Activated CD4-positive, alpha-beta T cell treated with anti-CD3 and anti-CD28 coated beads for 36 hours (primary cell): ENCODE measurements at regions not wholly inside any gene's neighbourhood (a gene's known extent, or its start where the extent isn't known, plus 50 kb on each side); places are given as distances from the start of the nearest gene placed in this dataset.
"Not testable (repeated sequence)": the region's sequence is repeated elsewhere in the genome, so short reads cannot be mapped to it uniquely, and the experiment has no call there.

Source experiments
- ATAC-seq: fragments of 200-7000 bp; cut with Tn5 transposase; one replicate; pipeline ENCODE4 v1.10.0; 2021; ENCODE audit warnings: mild to moderate bottlenecking, moderate library complexity
- CTCF ChIA-PET: fragments of 350-600 bp; sonication (Branson Sonifier 250); formaldehyde crosslinking; loops from one replicate; lab custom pipeline; 2021; ENCODE audit warnings: antibody characterized with exemption; lab: Charles Lee
- POLR2A ChIA-PET: fragments of 350-600 bp; sonication (Branson Sonifier 250); formaldehyde crosslinking; loops from one replicate; lab custom pipeline; 2021; ENCODE audit warnings: antibody characterized with exemption, inconsistent platforms; lab: Charles Lee
- DNase-seq: peaks from one replicate; pipeline ENCODE4 v3.0.0-alpha.2; 2020
- H3K27ac Mint-ChIP-seq: one replicate; pipeline ENCODE4 v1.8.0; 2021; ENCODE audit warnings: mixed read lengths
- H3K27me3 Mint-ChIP-seq: one replicate; pipeline ENCODE4 v1.8.0; 2021; ENCODE audit warnings: mixed read lengths
- H3K36me3 Mint-ChIP-seq: one replicate; pipeline ENCODE4 v1.8.0; 2021; ENCODE audit warnings: low read depth, mixed read lengths
- H3K4me1 Mint-ChIP-seq: one replicate; pipeline ENCODE4 v1.8.0; 2021; ENCODE audit warnings: mixed read lengths
- H3K4me3 Mint-ChIP-seq: one replicate; pipeline ENCODE4 v1.8.0; 2021; ENCODE audit warnings: mild to moderate bottlenecking, moderate library complexity, mixed read lengths
- H3K9me3 Mint-ChIP-seq: one replicate; pipeline ENCODE4 v1.8.0; 2021; ENCODE audit warnings: low read depth, mixed read lengths
- intact Hi-C, 2 experiments: fragments of 100-400 bp; cut with DNase I in 1 of 2; cut with micrococcal nuclease in 1 of 2; formaldehyde crosslinking; loops; one replicate each; pipeline versions ENCODE4 v1.14.2 to v1.15.1; 2022 to 2024; cut with DNase I, micrococcal nuclease

GRCh38 chr1:100629391-100629790 lies 90.2 kb upstream of the VCAM1 start:
- Mint-ChIP-seq H3K4me3 (no peak overlapping the region), H3K4me1 (peaks cover 14% of the 10 kb centered on the region), H3K27me3 (peaks cover 2% of the 10 kb centered on the region), H3K36me3 (no peaks in the 10 kb centered on the region), H3K27ac (no peak overlapping the region), H3K9me3 (no peaks in the 10 kb centered on the region)
- DNase-seq: no peak
- POLR2A ChIA-PET: no interaction called here
- no peak for ATAC-seq
- CTCF ChIA-PET: no interaction called here
- intact Hi-C loops: no loop called here

- intact Hi-C loops: no loop called here
- H3K27ac Mint-ChIP-seq: no peak overlapping the region
- POLR2A ChIA-PET: no interaction called here
- ATAC-seq (no peak), DNase-seq (no peak)
- no peak overlapping the region for H3K4me3 Mint-ChIP-seq
- H3K27me3 Mint-ChIP-seq: peaks cover 5% of the 10 kb centered on the region
- H3K9me3 Mint-ChIP-seq: no peaks in the 10 kb centered on the region
- CTCF ChIA-PET: no interaction called here
- no peaks in the 10 kb centered on the region for H3K36me3 Mint-ChIP-seq
- H3K4me1 Mint-ChIP-seq: peaks cover 14% of the 10 kb centered on the region
These were observed 88.5 kb upstream of the VCAM1 start for GRCh38 chr1:100631015-100631551.

DNA sequence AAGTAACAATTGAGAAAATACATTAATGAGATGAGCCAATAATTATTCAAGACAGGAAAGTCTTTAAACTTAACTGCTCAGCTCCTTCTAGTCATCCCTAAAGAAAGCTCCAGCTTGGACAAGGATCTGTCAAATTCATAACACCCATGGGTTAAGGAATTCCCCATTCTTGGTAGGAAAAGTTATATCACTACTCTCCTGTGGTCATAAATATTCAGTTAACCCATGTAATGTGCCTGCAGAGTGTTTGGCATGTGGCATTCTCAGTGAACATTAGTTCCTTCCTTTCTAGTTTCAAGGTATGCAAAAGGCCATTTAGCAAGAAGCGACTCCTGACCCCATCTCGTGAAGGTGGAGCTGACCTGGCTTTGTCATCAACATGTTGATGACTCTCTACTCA lies 76.7 kb upstream of the VCAM1 start:
- ATAC-seq (no peak), DNase-seq (no peak)
- intact Hi-C loops: no loop called here
- ChIA-PET POLR2A (no interaction called here), CTCF (no interaction called here)
- Mint-ChIP-seq H3K4me1 (no peaks in the 10 kb centered on the region), H3K36me3 (peaks cover 2% of the 10 kb centered on the region), H3K27me3 (peaks cover 7% of the 10 kb centered on the region), H3K4me3 (no peak overlapping the region), H3K27ac (no peak overlapping the region), H3K9me3 (no peaks in the 10 kb centered on the region)

GRCh38 chr1:100643471-100644196 lies 75.9 kb upstream of the VCAM1 start:
- Mint-ChIP-seq H3K4me1 (no peaks in the 10 kb centered on the region), H3K27me3 (peaks cover 9% of the 10 kb centered on the region)
- CTCF ChIA-PET: no interaction called here

GRCh38 chr1:100646001-100646400 lies 73.5 kb upstream of the VCAM1 start:
- peaks cover 13% of the 10 kb centered on the region for H3K27me3 Mint-ChIP-seq
- DNase-seq (no peak), ATAC-seq (no peak)
- H3K4me3 Mint-ChIP-seq: no peak overlapping the region
- no peaks in the 10 kb centered on the region for H3K36me3 Mint-ChIP-seq
- ChIA-PET CTCF (interaction anchor here (0.6 to 1.7 kb wide), 2 partner anchors 223 to 1228 kb away, joined by 3 read pairs; no protein-coding TSS in a partner anchor), POLR2A (no interaction called here)
- H3K4me1 Mint-ChIP-seq: no peaks in the 10 kb centered on the region
- peaks cover 15% of the 10 kb centered on the region for H3K9me3 Mint-ChIP-seq
- intact Hi-C loops: no loop called here
- no peak overlapping the region for H3K27ac Mint-ChIP-seq

More at GRCh38 chr1:100643471-100644196, 75.9 kb upstream of the VCAM1 start:
- no peak overlapping the region for H3K27ac Mint-ChIP-seq
- peaks cover 5% of the 10 kb centered on the region for H3K9me3 Mint-ChIP-seq
- H3K36me3 Mint-ChIP-seq: no peaks in the 10 kb centered on the region
- no peak overlapping the region for H3K4me3 Mint-ChIP-seq
- intact Hi-C loops: no loop called here
- POLR2A ChIA-PET: no interaction called here
- no peak for ATAC-seq
- no peak for DNase-seq

DNA sequence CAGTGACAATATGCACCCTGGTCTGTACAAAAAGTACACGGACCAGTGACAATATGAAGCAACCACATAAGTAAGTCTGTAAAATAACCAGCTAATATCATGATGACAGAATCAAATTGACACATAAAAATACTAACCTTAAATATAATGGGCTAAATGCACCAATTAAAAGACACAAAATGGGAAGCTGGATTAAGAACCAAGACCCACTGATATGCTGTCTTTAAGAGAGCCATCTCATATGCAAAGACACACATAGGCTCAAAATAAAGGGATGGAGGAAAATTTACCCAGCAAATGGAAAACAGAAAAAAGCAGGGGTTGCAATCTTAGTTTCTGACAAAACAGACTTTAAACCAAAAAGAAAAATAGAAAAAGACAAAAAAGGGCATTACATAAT lies 70.4 kb upstream of the VCAM1 start:
- intact Hi-C loops: no loop called here
- ATAC-seq: no peak
- ChIA-PET CTCF (no interaction called here), POLR2A (no interaction called here)
- peaks cover 15% of the 10 kb centered on the region for H3K9me3 Mint-ChIP-seq
- H3K27me3 Mint-ChIP-seq: peaks cover 13% of the 10 kb centered on the region
- no peaks in the 10 kb centered on the region for H3K4me1 Mint-ChIP-seq
- DNase-seq: no peak
- H3K36me3 Mint-ChIP-seq: no peaks in the 10 kb centered on the region
- H3K27ac Mint-ChIP-seq: no peak overlapping the region
- H3K4me3 Mint-ChIP-seq: no peak overlapping the region

DNA sequence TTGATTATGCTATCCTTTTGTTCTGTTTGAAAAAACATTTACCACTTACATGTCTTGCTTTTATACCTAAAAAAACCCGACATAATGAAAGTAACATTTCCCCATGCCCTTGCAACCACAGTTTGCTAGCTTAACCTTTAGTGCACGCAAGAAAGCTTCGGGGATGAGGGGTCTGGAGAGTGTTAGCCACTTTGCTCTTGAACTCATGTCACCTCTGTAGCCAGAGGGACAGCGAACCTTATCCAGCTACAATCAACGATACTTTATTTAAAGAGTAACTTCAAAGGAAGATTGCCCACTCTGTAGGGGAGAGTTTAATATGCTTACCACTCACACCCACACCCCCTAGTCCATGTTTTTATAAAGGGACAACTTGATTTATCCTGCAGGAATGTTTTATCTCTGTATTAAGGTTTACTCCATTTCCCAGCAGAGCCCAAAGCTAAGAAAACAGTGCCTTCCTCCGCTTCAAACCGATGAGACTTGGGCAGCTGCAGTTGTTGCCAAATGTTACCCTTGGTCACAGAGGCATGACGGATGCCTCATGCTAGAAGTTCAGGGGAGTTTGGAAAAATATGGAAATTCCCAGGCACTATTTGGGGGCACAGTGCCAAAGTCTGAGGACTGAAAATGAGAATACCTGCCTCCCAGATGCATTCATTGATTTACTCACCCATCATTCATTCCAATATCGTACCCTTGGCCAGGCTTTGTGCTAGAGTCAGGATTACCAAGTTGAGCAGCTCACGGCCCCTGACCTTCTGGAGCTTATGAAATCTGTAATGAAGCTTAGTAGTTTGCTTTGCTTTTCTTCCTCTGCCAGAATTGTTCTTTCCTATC lies 61.4 kb upstream of the VCAM1 start:
- no peak for DNase-seq
- ChIA-PET CTCF (no interaction called here), POLR2A (no interaction called here)
- no peak overlapping the region for H3K4me3 Mint-ChIP-seq
- no peak for ATAC-seq
- intact Hi-C loops: no loop called here
- H3K9me3 Mint-ChIP-seq: no peaks in the 10 kb centered on the region
- H3K36me3 Mint-ChIP-seq: no peaks in the 10 kb centered on the region
- no peaks in the 10 kb centered on the region for H3K27me3 Mint-ChIP-seq
- H3K27ac Mint-ChIP-seq: no peak overlapping the region
- H3K4me1 Mint-ChIP-seq: no peaks in the 10 kb centered on the region

DNA sequence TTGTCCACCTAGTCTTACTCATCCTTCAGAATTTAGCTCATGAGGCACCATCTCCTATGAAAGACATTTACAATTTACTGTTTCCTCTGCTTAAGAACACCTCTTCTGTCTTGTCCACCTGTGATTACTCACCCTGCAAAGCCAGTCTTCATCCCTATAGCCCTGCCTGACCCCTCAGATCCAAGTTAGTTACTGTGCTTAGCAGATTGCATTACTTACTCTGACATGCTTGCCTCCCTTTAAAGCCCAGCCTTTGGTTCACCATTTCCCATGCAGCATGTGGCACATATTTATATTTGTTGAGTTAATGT lies 60.9 kb upstream of the VCAM1 start:
- H3K27me3 Mint-ChIP-seq: no peaks in the 10 kb centered on the region
- ChIA-PET POLR2A (no interaction called here), CTCF (interaction anchor here (0.7 kb wide), 1 partner anchor 16 kb away, joined by 4 read pairs; no protein-coding TSS in a partner anchor)
- H3K9me3 Mint-ChIP-seq: no peaks in the 10 kb centered on the region
- H3K27ac Mint-ChIP-seq: no peak overlapping the region
- H3K4me3 Mint-ChIP-seq: no peak overlapping the region
- no peak for ATAC-seq
- no peaks in the 10 kb centered on the region for H3K36me3 Mint-ChIP-seq
- H3K4me1 Mint-ChIP-seq: no peaks in the 10 kb centered on the region
- intact Hi-C loops: no loop called here
- DNase-seq: no peak

GRCh38 chr1:100661176-100661575 lies 58.4 kb upstream of the VCAM1 start:
- ChIA-PET POLR2A (no interaction called here), CTCF (no interaction called here)
- Mint-ChIP-seq H3K9me3 (no peaks in the 10 kb centered on the region), H3K27ac (no peak overlapping the region), H3K4me1 (no peaks in the 10 kb centered on the region), H3K27me3 (no peaks in the 10 kb centered on the region), H3K4me3 (no peak overlapping the region), H3K36me3 (no peaks in the 10 kb centered on the region)
- intact Hi-C loops: no loop called here
- ATAC-seq (no peak), DNase-seq (no peak)

- intact Hi-C loops: not testable (repeated sequence)
These were observed 51.0 kb upstream of the VCAM1 start for GRCh38 chr1:100668494-100668893.

More at GRCh38 chr1:100668494-100668893, 51.0 kb upstream of the VCAM1 start:
- H3K4me3 Mint-ChIP-seq, H3K36me3 Mint-ChIP-seq, H3K27ac Mint-ChIP-seq, DNase-seq, H3K9me3 Mint-ChIP-seq, POLR2A ChIA-PET, ATAC-seq, H3K4me1 Mint-ChIP-seq, CTCF ChIA-PET: not testable (repeated sequence)
- peaks cover 14% of the 10 kb centered on the region for H3K27me3 Mint-ChIP-seq
